ENCODE measurements at regions not wholly inside any gene's neighbourhood (a gene's known extent, or its start where the extent isn't known, plus 50 kb on each side); places are given as distances from the start of the nearest gene placed in this dataset.
"Not testable (repeated sequence)": the region's sequence is repeated elsewhere in the genome, so short reads cannot be mapped to it uniquely, and the experiment has no call there.

DNA sequence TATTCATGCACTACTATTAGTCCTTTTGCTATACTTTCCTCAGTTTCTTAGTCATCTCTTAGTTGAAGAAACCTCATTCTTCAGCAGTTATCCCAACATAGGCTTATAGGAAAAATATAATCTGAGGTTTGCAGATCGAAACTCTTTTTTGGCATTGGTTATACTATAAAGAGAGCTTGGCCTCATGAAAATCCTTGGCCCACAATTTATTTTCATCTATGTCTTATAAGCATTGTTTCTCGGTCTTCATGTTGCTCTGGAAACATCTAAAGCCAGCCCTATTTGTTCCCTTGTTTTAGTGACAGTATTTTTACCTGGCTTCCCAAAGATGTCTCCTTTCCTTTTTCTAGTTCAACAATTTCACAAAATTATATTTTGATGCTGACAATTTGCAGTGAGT is 345.1 kb upstream of the PRKCQ start:
- Mint-ChIP-seq H3K4me3 (no peak overlapping the region), H3K27me3 (ENCODE audit: low read depth) (no peaks in the 10 kb centered on the region), H3K27ac (peak overlapping the region; percentile 73), H3K9me3 (no peaks in the 10 kb centered on the region), H3K4me1 (ENCODE audit: low read depth) (peaks cover 45% of the 10 kb centered on the region), H3K36me3 (ENCODE audit: low read depth) (peaks cover 10% of the 10 kb centered on the region)

DNA sequence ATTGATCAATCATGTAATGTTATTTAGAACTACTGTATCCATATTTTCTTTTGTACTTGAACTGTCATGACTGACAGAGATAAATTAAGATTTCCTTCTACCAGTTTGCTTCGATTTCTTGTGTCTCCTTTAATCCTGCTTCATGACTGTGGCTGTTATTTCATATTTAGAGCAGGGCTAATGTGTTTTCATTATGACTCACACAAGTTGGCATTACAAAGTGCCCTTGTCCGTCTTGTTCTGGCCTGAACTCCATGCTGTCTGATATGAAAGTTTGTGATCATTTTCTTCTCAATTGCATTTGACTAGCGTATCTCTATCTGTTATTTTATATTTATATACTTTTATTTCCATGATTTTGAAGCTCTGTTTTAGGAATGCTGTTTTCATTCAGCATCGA is 344.1 kb upstream of the PRKCQ start:
- Mint-ChIP-seq H3K27ac (no peak overlapping the region), H3K36me3 (ENCODE audit: low read depth) (peaks cover 3% of the 10 kb centered on the region), H3K9me3 (no peaks in the 10 kb centered on the region), H3K4me3 (no peak overlapping the region), H3K27me3 (ENCODE audit: low read depth) (no peaks in the 10 kb centered on the region), H3K4me1 (ENCODE audit: low read depth) (peaks cover 45% of the 10 kb centered on the region)

GRCh38 chr10:6921026-6921425 is 340.9 kb upstream of the PRKCQ start:
- not testable (repeated sequence) for H3K9me3 Mint-ChIP-seq; H3K36me3 Mint-ChIP-seq (ENCODE audit: low read depth); H3K4me3 Mint-ChIP-seq; H3K27ac Mint-ChIP-seq; H3K27me3 Mint-ChIP-seq (ENCODE audit: low read depth)
- peaks cover 23% of the 10 kb centered on the region for H3K4me1 Mint-ChIP-seq (ENCODE audit: low read depth)

DNA sequence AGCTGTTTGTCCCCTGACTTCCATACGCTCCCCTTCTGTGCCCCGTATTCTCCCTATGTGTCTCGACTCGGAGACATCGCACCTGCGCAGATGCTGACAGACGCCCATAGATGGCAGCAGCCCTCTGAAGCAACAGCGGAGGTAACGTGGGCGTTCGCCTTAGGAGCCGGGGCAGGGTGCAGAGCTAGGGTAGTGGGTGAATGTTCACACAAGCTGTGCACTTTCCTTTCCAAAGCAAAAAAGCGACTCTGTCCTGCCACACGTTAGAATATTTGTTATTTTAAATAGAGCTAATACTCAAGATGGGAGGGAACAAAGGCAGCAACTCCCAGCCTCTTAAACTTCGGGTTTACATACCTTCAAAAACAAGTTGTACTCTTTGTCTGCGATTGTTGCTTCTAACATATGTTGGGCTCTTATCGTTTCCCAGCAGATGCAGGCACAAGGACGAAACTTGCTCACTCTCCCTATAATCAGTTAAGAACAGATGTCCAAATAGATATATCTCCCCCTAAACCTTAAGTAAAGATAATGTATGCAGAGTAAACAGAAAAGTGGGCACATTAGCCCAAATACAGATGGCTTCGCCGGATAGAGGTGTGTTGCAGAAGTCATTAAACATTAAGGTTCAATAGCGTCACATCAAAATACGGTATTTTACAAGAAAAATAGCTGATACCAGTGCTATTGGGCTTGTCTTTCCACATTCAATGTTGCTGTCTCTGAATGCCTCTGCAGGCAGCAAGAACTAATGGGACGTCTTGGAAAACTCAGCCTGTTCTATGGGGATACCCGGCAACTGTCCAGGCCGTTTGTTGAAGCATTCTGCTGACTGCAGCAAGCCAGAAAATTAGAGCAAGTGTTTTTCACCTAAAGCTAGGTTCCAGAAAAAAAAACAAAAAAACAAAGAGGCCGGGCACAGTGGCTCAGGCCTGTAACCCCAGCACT is 340.3 kb upstream of the PRKCQ start:
- Mint-ChIP-seq H3K27ac (no peak overlapping the region), H3K4me3 (no peak overlapping the region), H3K36me3 (ENCODE audit: low read depth) (no peaks in the 10 kb centered on the region), H3K27me3 (ENCODE audit: low read depth) (peaks cover 4% of the 10 kb centered on the region), H3K4me1 (ENCODE audit: low read depth) (peaks cover 18% of the 10 kb centered on the region), H3K9me3 (no peaks in the 10 kb centered on the region)

- H3K27me3 Mint-ChIP-seq (ENCODE audit: low read depth): peaks cover 4% of the 10 kb centered on the region
- H3K27ac Mint-ChIP-seq: no peak overlapping the region
- H3K4me1 Mint-ChIP-seq (ENCODE audit: low read depth): peaks cover 14% of the 10 kb centered on the region
- no peaks in the 10 kb centered on the region for H3K36me3 Mint-ChIP-seq (ENCODE audit: low read depth)
- H3K4me3 Mint-ChIP-seq: no peak overlapping the region
- no peaks in the 10 kb centered on the region for H3K9me3 Mint-ChIP-seq
These were observed 339.0 kb upstream of the PRKCQ start for GRCh38 chr10:6919077-6919476.

GRCh38 chr10:6918305-6918704 is 338.2 kb upstream of the PRKCQ start:
- no peaks in the 10 kb centered on the region for H3K36me3 Mint-ChIP-seq (ENCODE audit: low read depth)
- H3K4me3 Mint-ChIP-seq: no peak overlapping the region
- H3K27ac Mint-ChIP-seq: no peak overlapping the region
- H3K27me3 Mint-ChIP-seq (ENCODE audit: low read depth): peaks cover 4% of the 10 kb centered on the region
- H3K4me1 Mint-ChIP-seq (ENCODE audit: low read depth): peaks cover 14% of the 10 kb centered on the region
- no peaks in the 10 kb centered on the region for H3K9me3 Mint-ChIP-seq

- H3K27me3 Mint-ChIP-seq (ENCODE audit: low read depth): peaks cover 4% of the 10 kb centered on the region
- H3K27ac Mint-ChIP-seq: no peak overlapping the region
- H3K36me3 Mint-ChIP-seq (ENCODE audit: low read depth): no peaks in the 10 kb centered on the region
These were observed 337.0 kb upstream of the PRKCQ start for GRCh38 chr10:6917125-6917524.

GRCh38 chr10:6916601-6917000 is 336.5 kb upstream of the PRKCQ start:
- Mint-ChIP-seq H3K27me3 (ENCODE audit: low read depth) (peaks cover 4% of the 10 kb centered on the region), H3K9me3 (no peaks in the 10 kb centered on the region), H3K27ac (no peak overlapping the region), H3K4me3 (no peak overlapping the region), H3K4me1 (ENCODE audit: low read depth) (peaks cover 14% of the 10 kb centered on the region), H3K36me3 (ENCODE audit: low read depth) (no peaks in the 10 kb centered on the region)

More at GRCh38 chr10:6917125-6917524, 337.0 kb upstream of the PRKCQ start:
- H3K4me3 Mint-ChIP-seq: no peak overlapping the region
- H3K4me1 Mint-ChIP-seq (ENCODE audit: low read depth): peaks cover 14% of the 10 kb centered on the region
- no peaks in the 10 kb centered on the region for H3K9me3 Mint-ChIP-seq

- H3K27ac Mint-ChIP-seq: no peak overlapping the region
- no peaks in the 10 kb centered on the region for H3K36me3 Mint-ChIP-seq (ENCODE audit: low read depth)
- no peaks in the 10 kb centered on the region for H3K9me3 Mint-ChIP-seq
- H3K4me3 Mint-ChIP-seq: no peak overlapping the region
- H3K4me1 Mint-ChIP-seq (ENCODE audit: low read depth): peaks cover 10% of the 10 kb centered on the region
- H3K27me3 Mint-ChIP-seq (ENCODE audit: low read depth): peaks cover 4% of the 10 kb centered on the region
These were observed 335.2 kb upstream of the PRKCQ start for GRCh38 chr10:6915307-6915706.

GRCh38 chr10:6912929-6913328 is 332.9 kb upstream of the PRKCQ start:
- H3K27me3 Mint-ChIP-seq (ENCODE audit: low read depth): peaks cover 8% of the 10 kb centered on the region
- H3K9me3 Mint-ChIP-seq: peaks cover 12% of the 10 kb centered on the region
- H3K27ac Mint-ChIP-seq: no peak overlapping the region
- peaks cover 1% of the 10 kb centered on the region for H3K36me3 Mint-ChIP-seq (ENCODE audit: low read depth)
- H3K4me3 Mint-ChIP-seq: no peak overlapping the region
- no peaks in the 10 kb centered on the region for H3K4me1 Mint-ChIP-seq (ENCODE audit: low read depth)

- Mint-ChIP-seq H3K27me3 (ENCODE audit: low read depth) (peaks cover 8% of the 10 kb centered on the region), H3K4me1 (ENCODE audit: low read depth) (no peaks in the 10 kb centered on the region), H3K27ac (no peak overlapping the region), H3K4me3 (no peak overlapping the region), H3K9me3 (peaks cover 13% of the 10 kb centered on the region), H3K36me3 (ENCODE audit: low read depth) (peaks cover 1% of the 10 kb centered on the region)
These were observed 332.3 kb upstream of the PRKCQ start for GRCh38 chr10:6912424-6912823.

- Mint-ChIP-seq H3K4me1 (ENCODE audit: low read depth) (no peaks in the 10 kb centered on the region), H3K27ac (no peak overlapping the region)
These were observed 331.9 kb upstream of the PRKCQ start for GRCh38 chr10:6912021-6912420.

DNA sequence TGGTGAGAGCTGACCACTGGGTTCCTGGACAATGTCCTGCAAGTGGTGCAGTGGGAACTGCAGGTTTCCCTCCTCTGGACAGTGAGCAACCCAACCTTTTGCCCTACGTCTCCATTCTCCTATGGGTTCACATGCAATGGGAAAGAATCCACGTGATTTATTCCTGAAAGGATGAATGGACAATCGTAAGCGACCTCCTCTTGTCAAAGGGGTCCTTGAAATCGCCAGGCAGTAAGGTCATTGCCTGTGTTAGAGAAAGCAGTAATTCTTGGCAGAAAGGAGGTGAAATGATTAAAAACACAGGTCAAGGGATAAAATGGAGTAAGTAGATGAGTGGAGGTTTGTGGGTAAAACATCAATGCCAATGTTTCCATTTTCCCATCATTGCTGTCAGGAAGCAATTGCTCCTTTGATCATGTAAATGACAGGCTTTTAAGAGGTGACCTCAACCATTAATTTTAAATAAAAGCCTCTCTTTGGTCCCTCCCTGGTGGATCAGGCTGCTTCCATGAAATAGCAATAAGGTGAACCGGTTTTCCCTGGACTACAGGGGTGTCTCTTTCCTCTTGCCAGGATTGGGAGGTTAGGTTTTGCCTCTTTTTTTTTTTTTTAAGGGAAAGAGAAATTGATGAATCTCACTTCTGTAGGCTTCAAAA is 330.0 kb upstream of the PRKCQ start:
- Mint-ChIP-seq H3K27me3 (ENCODE audit: low read depth) (peaks cover 11% of the 10 kb centered on the region), H3K4me3 (no peak overlapping the region), H3K9me3 (peaks cover 20% of the 10 kb centered on the region), H3K36me3 (ENCODE audit: low read depth) (peaks cover 1% of the 10 kb centered on the region), H3K27ac (no peak overlapping the region), H3K4me1 (ENCODE audit: low read depth) (no peaks in the 10 kb centered on the region)

More at GRCh38 chr10:6912021-6912420, 331.9 kb upstream of the PRKCQ start:
- H3K27me3 Mint-ChIP-seq (ENCODE audit: low read depth): peaks cover 8% of the 10 kb centered on the region
- no peak overlapping the region for H3K4me3 Mint-ChIP-seq
- H3K9me3 Mint-ChIP-seq: peaks cover 13% of the 10 kb centered on the region
- peaks cover 1% of the 10 kb centered on the region for H3K36me3 Mint-ChIP-seq (ENCODE audit: low read depth)

DNA sequence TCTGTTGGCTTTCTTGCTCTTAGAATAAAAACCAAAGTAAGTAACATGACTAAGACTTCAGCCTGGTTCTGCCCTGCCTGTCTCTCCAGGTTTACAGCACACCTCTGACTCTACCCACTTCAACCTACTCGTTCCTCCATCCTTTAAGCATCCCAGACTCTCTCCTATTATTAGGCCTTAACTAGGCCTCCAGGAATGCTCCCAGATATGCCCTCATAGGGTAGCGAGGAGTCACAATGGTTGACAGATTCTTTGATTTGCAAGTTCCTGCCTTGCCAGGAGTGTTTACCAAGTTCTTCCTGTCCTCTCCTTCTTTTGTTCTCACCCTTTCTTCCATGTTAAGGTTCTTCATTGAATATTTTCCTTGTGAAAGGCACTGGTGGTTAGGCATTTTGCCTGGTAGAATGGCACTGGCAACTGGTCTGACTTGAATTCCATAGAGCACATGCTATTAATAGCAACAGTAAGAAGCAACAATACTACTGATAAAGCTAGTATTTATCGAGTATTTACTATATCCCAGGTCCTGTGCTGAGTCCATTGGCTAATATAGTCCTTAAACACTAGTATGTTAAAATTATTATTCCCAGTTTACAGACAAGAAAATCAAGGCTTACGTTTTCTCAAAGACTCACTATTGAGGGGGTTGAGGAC is 327.9 kb upstream of the PRKCQ start:
- Mint-ChIP-seq H3K27me3 (ENCODE audit: low read depth) (peaks cover 24% of the 10 kb centered on the region), H3K9me3 (peaks cover 20% of the 10 kb centered on the region), H3K4me3 (no peak overlapping the region), H3K4me1 (ENCODE audit: low read depth) (no peaks in the 10 kb centered on the region), H3K27ac (no peak overlapping the region), H3K36me3 (ENCODE audit: low read depth) (peaks cover 1% of the 10 kb centered on the region)
